Coronary artery (tissue), 2 donors: ENCODE measurements at regions not wholly inside any gene's neighbourhood (a gene's known extent, or its start where the extent isn't known, plus 50 kb on each side); places are given as distances from the start of the nearest gene placed in this dataset.

ENCODE experiments used
- DNase-seq: peaks from one replicate; pipeline ENCODE4 v3.0.0-alpha.2; 2017; ENCODE audit warnings: low spot score
- H3K27ac ChIP-seq, 2 donors: fragments of 200-600 bp; sonication (generic); one replicate each; pipeline ENCODE4 v1.5.1; 2016 to 2019
- H3K4me3 ChIP-seq: fragments of 200-600 bp; sonication (generic); 2 replicates; pipeline ENCODE4 v1.5.1; 2016; ENCODE audit warnings: mild to moderate bottlenecking, moderate library complexity
- CTCF ChIP-seq: fragments of 200-600 bp; sonication (generic); IDR thresholded peaks from one replicate; pipeline ENCODE4 v1.5.1; 2019; ENCODE audit warnings: antibody characterized with exemption

DNA sequence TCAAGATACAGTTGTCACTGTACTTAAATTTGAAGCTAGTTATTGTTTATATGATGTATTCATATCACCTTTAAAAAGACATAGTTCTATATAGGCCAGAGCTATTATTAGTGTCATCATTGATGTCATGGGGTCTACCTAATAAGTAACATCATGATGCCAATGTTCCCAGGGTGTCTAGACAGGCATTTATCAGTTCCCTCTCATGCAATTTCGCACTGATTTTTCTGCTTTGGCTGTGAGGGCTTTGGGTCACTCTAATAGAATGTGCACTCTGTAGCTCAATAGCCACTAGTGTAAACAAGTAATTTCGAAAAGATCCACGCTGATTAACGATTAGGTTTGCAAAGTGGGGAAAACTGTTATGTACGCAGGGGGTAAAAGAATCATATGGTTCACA is 1651.3 kb downstream of the SLITRK5 start:
- TF ChIP-seq CTCF = no peak
- Histone ChIP-seq H3K4me3 (no peak overlapping the region), H3K27ac (no peak overlapping the region)
- DNase-seq = no peak

- no peak for TF ChIP-seq CTCF
- no peak for DNase-seq
- H3K4me3 ChIP-seq = no peak overlapping the region
Observed at GRCh38 chr13:89324582-89324981, 1653.4 kb downstream of the SLITRK5 start.

DNA sequence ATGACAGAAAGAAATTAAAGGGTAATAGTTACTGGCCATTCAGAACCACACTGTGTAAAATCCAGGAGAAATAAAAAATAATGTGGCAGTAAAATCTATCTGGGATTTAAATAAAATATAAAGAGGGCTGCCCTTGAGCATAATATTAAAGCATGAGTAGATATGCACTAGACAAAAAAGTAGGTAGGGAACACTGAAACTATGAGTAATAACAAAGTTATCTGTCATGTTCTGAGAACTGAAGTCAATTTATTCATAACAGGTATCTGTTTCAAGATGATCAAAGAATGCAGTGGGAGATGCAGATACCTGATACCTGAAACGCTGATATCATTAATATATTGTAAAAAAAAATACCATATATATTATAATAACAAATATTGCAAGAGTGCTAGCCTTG is 1672.0 kb downstream of the SLITRK5 start:
- TF ChIP-seq CTCF = no peak
- no peak overlapping the region for H3K27ac ChIP-seq
- no peak overlapping the region for H3K4me3 ChIP-seq
- no peak for DNase-seq

More at GRCh38 chr13:89324582-89324981, 1653.4 kb downstream of the SLITRK5 start:
- no peak overlapping the region for H3K27ac ChIP-seq

- Histone ChIP-seq H3K27ac (no peak overlapping the region), H3K4me3 (no peak overlapping the region)
- TF ChIP-seq CTCF = no peak
- DNase-seq = no peak
Observed at GRCh38 chr13:89352384-89352783, 1681.2 kb downstream of the SLITRK5 start.

- DNase-seq = no peak
- Histone ChIP-seq H3K4me3 (no peak overlapping the region), H3K27ac (no peak overlapping the region)
- TF ChIP-seq CTCF = no peak
Observed at GRCh38 chr13:89361909-89362308, 1690.7 kb downstream of the SLITRK5 start.

DNA sequence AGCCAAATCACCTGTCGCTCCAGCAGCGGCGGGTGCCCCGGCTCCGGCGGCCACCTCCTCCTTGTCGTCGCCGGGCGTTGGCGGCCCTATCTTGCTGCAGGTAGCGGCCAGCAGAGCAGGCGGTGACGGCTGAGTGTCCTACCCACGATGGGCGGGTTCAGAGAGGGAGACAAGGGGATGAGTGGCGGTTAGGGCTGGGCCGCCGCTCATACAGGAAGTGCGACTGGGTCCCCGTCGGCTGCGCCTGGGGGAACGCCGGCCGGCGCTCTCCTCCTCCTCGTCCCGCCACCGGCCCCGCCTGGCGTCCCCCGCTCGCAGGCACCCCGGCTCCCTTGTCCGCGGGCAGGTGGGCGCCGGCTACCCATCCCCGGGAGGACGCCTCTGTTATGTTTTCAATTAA is 1692.0 kb downstream of the SLITRK5 start:
- H3K27ac ChIP-seq = no peak overlapping the region
- DNase-seq = no peak
- TF ChIP-seq CTCF = no peak
- no peak overlapping the region for H3K4me3 ChIP-seq

- no peak for TF ChIP-seq CTCF
- no peak for DNase-seq
- Histone ChIP-seq H3K4me3 (no peak overlapping the region), H3K27ac (no peak overlapping the region)
Observed at GRCh38 chr13:89372193-89372592, 1701.0 kb downstream of the SLITRK5 start.
